HUES64 (cell line): ENCODE measurements at regions not wholly inside any gene's neighbourhood (a gene's known extent, or its start where the extent isn't known, plus 50 kb on each side); places are given as distances from the start of the nearest gene placed in this dataset.

ENCODE experiments used
- H3K27ac ChIP-seq: 2 replicates; pipeline ENCODE4 v1.7.0; 2013; ENCODE audit warnings: low read depth, low read length, inconsistent platforms
- H3K27me3 ChIP-seq: 2 replicates; pipeline ENCODE4 v1.6.1; 2013; ENCODE audit warnings: mild to moderate bottlenecking, low read length; ENCODE audit not compliant: insufficient read depth
- H3K36me3 ChIP-seq: 2 replicates; pipeline ENCODE4 v1.6.1; 2013; ENCODE audit warnings: mild to moderate bottlenecking, low read length; ENCODE audit not compliant: insufficient read depth
- H3K4me1 ChIP-seq: 2 replicates; pipeline ENCODE4 v1.6.1; 2013; ENCODE audit warnings: mild to moderate bottlenecking, low read length, moderate library complexity; ENCODE audit not compliant: insufficient read depth
- H3K4me3 ChIP-seq: 2 replicates; pipeline ENCODE4 v1.5.1; 2013; ENCODE audit warnings: mild to moderate bottlenecking, low read length, moderate library complexity
- H3K9ac ChIP-seq: 2 replicates; pipeline ENCODE4 v1.6.1; 2013; ENCODE audit warnings: mild to moderate bottlenecking, low read depth, low read length
- H3K9me3 ChIP-seq: 2 replicates; pipeline ENCODE4 v1.6.1; 2013; ENCODE audit warnings: low read depth, low read length; ENCODE audit not compliant: insufficient read depth
- WGBS: fragments of 150-250, 120-280 bp; methylation state at CpG from one replicate; pipeline ENCODE4 v1.1.7; 2013; ENCODE audit warnings: missing lambda C conversion rate; 5-methylcytosine and 5-hydroxymethylcytosine counted together

- WGBS, result 48% methylated on average over 20 of the region's 21 CpGs
- H3K9ac ChIP-seq, result no peak overlapping the region
- H3K27ac ChIP-seq, result no peak overlapping the region
- no peaks in the 10 kb centered on the region for H3K36me3 ChIP-seq
- peaks cover 11% of the 10 kb centered on the region for H3K4me1 ChIP-seq
- H3K9me3 ChIP-seq, result no peaks in the 10 kb centered on the region
- H3K27me3 ChIP-seq, result peaks cover 14% of the 10 kb centered on the region
- H3K4me3 ChIP-seq, result peak overlapping the region; percentile 45
Observed at GRCh38 chr1:243944429-243945160, 94.6 kb upstream of the AKT3 start.

GRCh38 chr1:243943671-243944428, 93.8 kb upstream of the AKT3 start:
- Histone ChIP-seq H3K4me3 (peak overlapping the region; percentile 45), H3K9me3 (no peaks in the 10 kb centered on the region), H3K36me3 (no peaks in the 10 kb centered on the region), H3K27me3 (peaks cover 14% of the 10 kb centered on the region), H3K9ac (no peak overlapping the region), H3K4me1 (peaks cover 11% of the 10 kb centered on the region), H3K27ac (no peak overlapping the region)
- WGBS, result 78% methylated on average over 10 of the region's 10 CpGs

GRCh38 chr1:243942196-243943150, 92.4 kb upstream of the AKT3 start:
- H3K27ac ChIP-seq, result no peak overlapping the region
- no peak overlapping the region for H3K4me3 ChIP-seq
- peaks cover 11% of the 10 kb centered on the region for H3K4me1 ChIP-seq
- H3K27me3 ChIP-seq, result peaks cover 14% of the 10 kb centered on the region
- no peaks in the 10 kb centered on the region for H3K36me3 ChIP-seq
- no peak overlapping the region for H3K9ac ChIP-seq
- 91% methylated on average over 17 of the region's 18 CpGs for WGBS
- no peaks in the 10 kb centered on the region for H3K9me3 ChIP-seq

GRCh38 chr1:243940451-243940850, 90.4 kb upstream of the AKT3 start:
- Histone ChIP-seq H3K4me1 (peaks cover 3% of the 10 kb centered on the region), H3K27ac (no peak overlapping the region), H3K9me3 (no peaks in the 10 kb centered on the region), H3K27me3 (peaks cover 2% of the 10 kb centered on the region; the same call in 1 of the 2 replicates), H3K4me3 (no peak overlapping the region), H3K36me3 (no peaks in the 10 kb centered on the region), H3K9ac (no peak overlapping the region)
- WGBS, result 95% methylated on average over 6 of the region's 6 CpGs

- H3K36me3 ChIP-seq, result no peaks in the 10 kb centered on the region
- H3K27ac ChIP-seq, result no peak overlapping the region
- 93% methylated on average over 3 of the region's 3 CpGs for WGBS
- H3K4me1 ChIP-seq, result no peaks in the 10 kb centered on the region; the same call in none of the 2 replicates
- no peaks in the 10 kb centered on the region for H3K27me3 ChIP-seq
- no peak overlapping the region for H3K9ac ChIP-seq
- H3K9me3 ChIP-seq, result no peaks in the 10 kb centered on the region; the same call in 1 of the 2 replicates
- no peak overlapping the region for H3K4me3 ChIP-seq
Observed at GRCh38 chr1:243939167-243939848, 89.3 kb upstream of the AKT3 start.

GRCh38 chr1:243938208-243938607, 88.2 kb upstream of the AKT3 start:
- no peaks in the 10 kb centered on the region; the same call in none of the 2 replicates for H3K4me1 ChIP-seq
- no peaks in the 10 kb centered on the region for H3K27me3 ChIP-seq
- H3K9me3 ChIP-seq, result no peaks in the 10 kb centered on the region; the same call in 1 of the 2 replicates
- H3K36me3 ChIP-seq, result no peaks in the 10 kb centered on the region
- H3K9ac ChIP-seq, result no peak overlapping the region
- WGBS, result 99% methylated on average over 2 of the region's 3 CpGs
- no peak overlapping the region for H3K4me3 ChIP-seq
- no peak overlapping the region for H3K27ac ChIP-seq

GRCh38 chr1:243933495-243933894, 83.5 kb upstream of the AKT3 start:
- no peaks in the 10 kb centered on the region for H3K27me3 ChIP-seq
- no peak overlapping the region for H3K27ac ChIP-seq
- H3K4me3 ChIP-seq, result no peak overlapping the region
- no peak overlapping the region for H3K9ac ChIP-seq
- 100% methylated on average over 4 of the region's 4 CpGs for WGBS
- H3K36me3 ChIP-seq, result no peaks in the 10 kb centered on the region
- no peaks in the 10 kb centered on the region; the same call in 1 of the 2 replicates for H3K9me3 ChIP-seq
- H3K4me1 ChIP-seq, result peaks cover 7% of the 10 kb centered on the region

- H3K9me3 ChIP-seq, result no peaks in the 10 kb centered on the region; the same call in 1 of the 2 replicates
- peaks cover 17% of the 10 kb centered on the region for H3K4me1 ChIP-seq
- no peak overlapping the region; the same call in 1 of the 2 replicates for H3K9ac ChIP-seq
- H3K27ac ChIP-seq, result no peak overlapping the region; the same call in 1 of the 2 replicates
- H3K27me3 ChIP-seq, result no peaks in the 10 kb centered on the region
- no peak overlapping the region for H3K4me3 ChIP-seq
- 92% methylated on average over 4 of the region's 4 CpGs for WGBS
- no peaks in the 10 kb centered on the region for H3K36me3 ChIP-seq
Observed at GRCh38 chr1:243931957-243932356, 81.9 kb upstream of the AKT3 start.

GRCh38 chr1:243930822-243931671, 81.0 kb upstream of the AKT3 start:
- H3K9ac ChIP-seq, result peak overlapping the region; percentile 68
- peak overlapping the region; percentile 29 for H3K4me3 ChIP-seq
- no peaks in the 10 kb centered on the region for H3K36me3 ChIP-seq
- peaks cover 26% of the 10 kb centered on the region for H3K4me1 ChIP-seq
- no peaks in the 10 kb centered on the region for H3K27me3 ChIP-seq
- no peaks in the 10 kb centered on the region; the same call in 1 of the 2 replicates for H3K9me3 ChIP-seq
- WGBS, result 17% methylated on average over 23 of the region's 24 CpGs
- peak overlapping the region; percentile 78 for H3K27ac ChIP-seq
